Iris pigment epithelial cell (primary cell): ENCODE measurements at regions not wholly inside any gene's neighbourhood (a gene's known extent, or its start where the extent isn't known, plus 50 kb on each side); places are given as distances from the start of the nearest gene placed in this dataset.
A peak's percentile ranks its signal among the peaks of the same experiment; 100 is the strongest.
"Not testable (repeated sequence)": the region's sequence is repeated elsewhere in the genome, so short reads cannot be mapped to it uniquely, and the experiment has no call there.

Source experiments
- DNase-seq: peaks from one replicate; pipeline ENCODE4 v3.0.0-alpha.2; 2011; ENCODE audit warnings: low read depth

GRCh38 chr2:145749556-145749955, 1229.6 kb upstream of the ZEB2 start:
- no peak for DNase-seq

GRCh38 chr2:145748927-145749326, 1229.0 kb upstream of the ZEB2 start:
- DNase-seq, result no peak

GRCh38 chr2:145747715-145748114, 1227.8 kb upstream of the ZEB2 start:
- no peak for DNase-seq

GRCh38 chr2:145745387-145745721, 1225.4 kb upstream of the ZEB2 start:
- DNase-seq, result not testable (repeated sequence)

- DNase-seq, result peak; percentile 98
These were observed 1224.8 kb upstream of the ZEB2 start for GRCh38 chr2:145744541-145745386.

- DNase-seq, result no peak
These were observed 1223.1 kb upstream of the ZEB2 start for GRCh38 chr2:145743011-145743410.

GRCh38 chr2:145741636-145742035, 1221.7 kb upstream of the ZEB2 start:
- no peak for DNase-seq

- DNase-seq, result no peak
These were observed 1221.3 kb upstream of the ZEB2 start for GRCh38 chr2:145741181-145741580.

- DNase-seq, result peak; percentile 80
These were observed 1220.4 kb upstream of the ZEB2 start for GRCh38 chr2:145740302-145740701.

- DNase-seq, result no peak
These were observed 1219.8 kb upstream of the ZEB2 start for GRCh38 chr2:145739681-145740080.

GRCh38 chr2:145736871-145737270, 1217.0 kb upstream of the ZEB2 start:
- DNase-seq, result peak; percentile 82

GRCh38 chr2:145731467-145731866, 1211.5 kb upstream of the ZEB2 start:
- DNase-seq, result no peak

GRCh38 chr2:145729993-145730770, 1210.3 kb upstream of the ZEB2 start:
- no peak for DNase-seq

GRCh38 chr2:145729481-145729880, 1209.6 kb upstream of the ZEB2 start:
- no peak for DNase-seq

GRCh38 chr2:145728511-145728910, 1208.6 kb upstream of the ZEB2 start:
- DNase-seq, result peak; percentile 26

- no peak for DNase-seq
These were observed 1206.0 kb upstream of the ZEB2 start for GRCh38 chr2:145725876-145726275.

GRCh38 chr2:145724311-145724898, 1204.5 kb upstream of the ZEB2 start:
- DNase-seq, result peak; percentile 42

- DNase-seq, result peak; percentile 6
These were observed 1204.0 kb upstream of the ZEB2 start for GRCh38 chr2:145723872-145724271.

GRCh38 chr2:145721681-145722080, 1201.8 kb upstream of the ZEB2 start:
- DNase-seq, result no peak

GRCh38 chr2:145715601-145716000, 1195.7 kb upstream of the ZEB2 start:
- DNase-seq, result no peak

GRCh38 chr2:145710303-145710702, 1190.4 kb upstream of the ZEB2 start:
- no peak for DNase-seq

- no peak for DNase-seq
These were observed 1182.4 kb upstream of the ZEB2 start for GRCh38 chr2:145702305-145702704.

GRCh38 chr2:145692971-145693478, 1173.1 kb upstream of the ZEB2 start:
- DNase-seq, result peak; percentile 99
